Upper lobe of right lung (tissue), 1 donor: ENCODE measurements at regions not wholly inside any gene's neighbourhood (a gene's known extent, or its start where the extent isn't known, plus 50 kb on each side); places are given as distances from the start of the nearest gene placed in this dataset.
"Not testable (repeated sequence)": the region's sequence is repeated elsewhere in the genome, so short reads cannot be mapped to it uniquely, and the experiment has no call there.

Experiments
- ATAC-seq: fragments of 200-7000 bp; cut with Tn5 transposase; one replicate; pipeline ENCODE4 v1.9.1; 2020; ENCODE audit warnings: mild to moderate bottlenecking, moderate library complexity
- DNase-seq: peaks from one replicate; pipeline ENCODE4 v3.0.0-alpha.2; 2020
- H3K27ac ChIP-seq: fragments of 200-600 bp; one replicate; pipeline ENCODE4 v1.8.0; 2022
- H3K27me3 ChIP-seq: fragments of 200-600 bp; one replicate; pipeline ENCODE4 v1.8.0; 2022; ENCODE audit warnings: mild to moderate bottlenecking
- H3K36me3 ChIP-seq: fragments of 200-600 bp; one replicate; pipeline ENCODE4 v1.8.0; 2022
- H3K4me1 ChIP-seq: fragments of 200-600 bp; one replicate; pipeline ENCODE4 v1.8.0; 2022
- H3K4me3 ChIP-seq: fragments of 200-600 bp; one replicate; pipeline ENCODE4 v1.8.0; 2022; ENCODE audit warnings: mild to moderate bottlenecking
- H3K9me3 ChIP-seq: fragments of 200-600 bp; one replicate; pipeline ENCODE4 v1.8.0; 2022
- CTCF ChIP-seq: fragments of 200-600 bp; IDR thresholded peaks from one replicate; pipeline ENCODE4 v1.8.0; 2022; ENCODE audit warnings: antibody characterized with exemption
- intact Hi-C: fragments of 100-400 bp; cut with DNase I; formaldehyde crosslinking; loops from one replicate; pipeline ENCODE4 v1.11.0; 2022
- donor health status: DM: no; HTN: yes; CAD: no; lungs with severe emphysema.

- H3K4me1 ChIP-seq: no peaks in the 10 kb centered on the region
- no peak overlapping the region for H3K27ac ChIP-seq
- no peaks in the 10 kb centered on the region for H3K36me3 ChIP-seq
- intact Hi-C loops: no loop called here
- no peak overlapping the region for H3K4me3 ChIP-seq
- H3K9me3 ChIP-seq: no peaks in the 10 kb centered on the region
- DNase-seq (no peak), ATAC-seq (no peak)
- TF ChIP-seq CTCF: no peak
- H3K27me3 ChIP-seq: no peaks in the 10 kb centered on the region
Observed at GRCh38 chr18:71374294-71375000, 1085.6 kb downstream of the SOCS6 start.

DNA sequence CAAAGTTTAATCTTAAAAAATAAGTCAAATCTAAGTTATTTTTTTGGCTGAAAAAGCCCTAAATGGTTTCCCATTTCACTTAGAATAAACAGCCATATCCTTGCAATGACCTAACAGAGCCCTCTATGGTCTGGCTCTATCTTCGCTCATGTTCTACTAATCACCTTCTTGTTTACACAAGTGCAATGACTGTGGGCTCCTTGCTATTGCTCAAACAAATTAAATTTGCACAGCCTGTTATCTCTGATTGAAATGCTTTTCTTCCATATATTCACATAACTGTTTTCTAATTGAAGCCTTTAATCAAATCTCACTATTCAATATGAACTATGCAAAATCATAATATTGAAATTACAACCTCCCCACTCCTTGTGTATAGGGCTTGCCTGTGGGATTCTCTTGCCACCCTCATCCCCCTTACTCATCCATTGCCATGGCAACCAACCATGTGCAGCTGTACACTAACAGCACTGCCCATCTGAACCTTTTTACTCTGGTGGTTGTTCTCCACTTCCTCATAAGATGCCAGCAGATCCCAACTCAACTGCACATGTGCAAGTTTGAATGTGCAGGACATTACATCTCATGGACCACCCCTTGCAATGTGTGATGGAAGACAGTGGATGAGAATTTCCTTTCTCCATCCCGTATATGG, 1083.2 kb downstream of the SOCS6 start:
- intact Hi-C loops: no loop called here
- Histone ChIP-seq H3K4me1 (no peaks in the 10 kb centered on the region), H3K4me3 (no peak overlapping the region), H3K9me3 (no peaks in the 10 kb centered on the region), H3K27ac (no peak overlapping the region), H3K27me3 (no peaks in the 10 kb centered on the region), H3K36me3 (no peaks in the 10 kb centered on the region)
- DNase-seq (no peak), ATAC-seq (no peak)
- TF ChIP-seq CTCF: no peak

GRCh38 chr18:71370671-71371445, 1082.0 kb downstream of the SOCS6 start:
- no peaks in the 10 kb centered on the region for H3K27me3 ChIP-seq
- DNase-seq (no peak), ATAC-seq (peak; percentile 36)
- TF ChIP-seq CTCF: no peak
- intact Hi-C loops: no loop called here
- H3K9me3 ChIP-seq: no peaks in the 10 kb centered on the region
- no peaks in the 10 kb centered on the region for H3K36me3 ChIP-seq
- no peak overlapping the region for H3K27ac ChIP-seq
- H3K4me1 ChIP-seq: no peaks in the 10 kb centered on the region
- H3K4me3 ChIP-seq: no peak overlapping the region

DNA sequence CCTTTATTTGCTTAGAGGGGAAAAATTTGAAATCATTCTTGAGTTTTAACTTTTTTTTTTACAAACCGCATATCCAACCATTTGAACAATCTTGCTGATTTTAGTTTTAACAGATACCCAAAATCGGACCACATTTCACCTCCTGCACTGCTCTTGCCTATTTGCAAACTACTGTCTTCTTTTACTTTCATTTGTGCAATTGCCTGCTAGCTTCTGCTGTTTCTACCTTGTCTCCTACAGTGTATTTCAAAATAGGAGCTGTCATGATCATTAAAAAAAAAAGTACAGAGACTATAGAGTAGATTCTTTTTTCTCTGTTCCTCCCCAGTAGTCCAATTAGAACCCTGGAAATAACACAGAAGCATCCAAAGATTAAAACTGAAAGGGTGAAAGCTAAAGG, 1081.2 kb downstream of the SOCS6 start:
- Histone ChIP-seq H3K36me3 (no peaks in the 10 kb centered on the region), H3K27me3 (no peaks in the 10 kb centered on the region), H3K4me1 (no peaks in the 10 kb centered on the region), H3K4me3 (no peak overlapping the region), H3K27ac (no peak overlapping the region), H3K9me3 (no peaks in the 10 kb centered on the region)
- ATAC-seq (no peak), DNase-seq (no peak)
- no peak for TF ChIP-seq CTCF
- intact Hi-C loops: no loop called here

DNA sequence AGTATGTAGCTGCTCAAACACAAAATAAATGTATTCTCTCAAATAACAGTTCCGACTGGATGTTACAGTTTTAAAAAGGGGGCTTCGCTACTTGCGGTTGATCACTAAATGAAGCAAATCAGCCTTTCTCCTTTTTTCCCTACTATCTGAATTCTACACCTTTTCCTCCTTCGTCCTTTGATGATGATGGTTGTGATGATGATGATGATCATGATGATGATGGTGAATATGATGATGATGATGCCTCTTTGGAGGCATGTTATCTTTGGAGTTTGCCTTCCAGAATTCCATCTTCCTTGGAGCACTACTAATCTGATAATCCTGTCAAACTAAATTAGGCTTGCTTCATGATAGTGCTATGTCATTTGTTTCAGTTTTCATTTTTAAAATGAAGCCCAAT, 1073.3 kb downstream of the SOCS6 start:
- ATAC-seq: no peak
- no peaks in the 10 kb centered on the region for H3K27me3 ChIP-seq
- no peaks in the 10 kb centered on the region for H3K4me1 ChIP-seq
- no peaks in the 10 kb centered on the region for H3K36me3 ChIP-seq
- H3K4me3 ChIP-seq: no peak overlapping the region
- DNase-seq: no peak
- H3K9me3 ChIP-seq: no peaks in the 10 kb centered on the region
- TF ChIP-seq CTCF: no peak
- intact Hi-C loops: no loop called here
- no peak overlapping the region for H3K27ac ChIP-seq

- H3K9me3 ChIP-seq, H3K36me3 ChIP-seq, DNase-seq, H3K27me3 ChIP-seq, intact Hi-C loops, H3K4me3 ChIP-seq, H3K4me1 ChIP-seq, ATAC-seq, H3K27ac ChIP-seq: not testable (repeated sequence)
Observed at GRCh38 chr18:71355599-71355998, 1066.8 kb downstream of the SOCS6 start.
